Aorta (tissue), 5 donors: ENCODE measurements at regions not wholly inside any gene's neighbourhood (a gene's known extent, or its start where the extent isn't known, plus 50 kb on each side); places are given as distances from the start of the nearest gene placed in this dataset.
A peak's percentile ranks its signal among the peaks of the same experiment; 100 is the strongest.

ENCODE experiments used
- ATAC-seq: fragments of 200-7000 bp; cut with Tn5 transposase; one replicate; pipeline ENCODE4 v1.9.1; 2022; ENCODE audit warnings: moderate library complexity; ENCODE audit not compliant: low FRiP score
- DNase-seq, 2 donors: peaks; one replicate each; pipeline ENCODE4 v3.0.0-alpha.2; 2020
- H3K27ac ChIP-seq, 2 donors: one replicate each; pipeline ENCODE4 v1.5.1; 2013; ENCODE audit warnings: low read length in 2 of 2, mild to moderate bottlenecking in 2 of 2, moderate library complexity in 2 of 2, control low read depth in 1 of 2, inconsistent platforms in 1 of 2, low read depth in 1 of 2
- H3K27me3 ChIP-seq, 2 donors: one replicate each; pipeline ENCODE4 v1.6.1; 2013; ENCODE audit warnings: control low read depth in 1 of 2, low read length in 1 of 2, mild to moderate bottlenecking in 1 of 2, moderate library complexity in 1 of 2; ENCODE audit not compliant: insufficient read depth in 2 of 2, control insufficient read depth in 1 of 2
- H3K36me3 ChIP-seq, 2 donors: one replicate each; pipeline ENCODE4 v1.6.1; 2013; ENCODE audit warnings: control low read depth in 1 of 2, low read length in 1 of 2, mild to moderate bottlenecking in 1 of 2; ENCODE audit not compliant: insufficient read depth in 2 of 2, control insufficient read depth in 1 of 2
- H3K4me1 ChIP-seq, 2 donors: one replicate each; pipeline ENCODE4 v1.6.1; 2013; ENCODE audit warnings: low read length in 2 of 2, control low read depth in 1 of 2, mild to moderate bottlenecking in 1 of 2, moderate library complexity in 1 of 2; ENCODE audit not compliant: insufficient read depth in 2 of 2, control insufficient read depth in 1 of 2
- H3K4me3 ChIP-seq, 2 donors: one replicate each; pipeline ENCODE4 v1.5.1; 2013; ENCODE audit warnings: low read length in 2 of 2, control low read depth in 1 of 2, mild to moderate bottlenecking in 1 of 2
- H3K9me3 ChIP-seq: one replicate; pipeline ENCODE4 v1.6.1; 2013; ENCODE audit warnings: mild to moderate bottlenecking, low read length; ENCODE audit not compliant: control insufficient read depth
- WGBS, 2 donors: extraction: QIAGEN DNeasy Blood & Tissue Kit; methylation state at CpG; one replicate each; pipeline ENCODE4 v1.1.7; 2013; 5-methylcytosine and 5-hydroxymethylcytosine counted together
- intact Hi-C, 2 donors: fragments of 100-400 bp; cut with DNase I; formaldehyde crosslinking; loops; one replicate each; pipeline versions ENCODE4 v1.14.2 to v1.15.0; 2022
- donor health status: healthy with polysubstance abuse.
- donor health status: Bipolar disorder and iron deficiency.
- donor health status: DM: no; HTN: no; CAD: no.
- donor health status: DM: no; HTN: no; CAD: no.
- donor health status: DM: yes; HTN: yes; CAD: no.

- no peak overlapping the region for H3K4me3 ChIP-seq
- H3K27me3 ChIP-seq = no peaks in the 10 kb centered on the region
- no peaks in the 10 kb centered on the region for H3K36me3 ChIP-seq
- intact Hi-C loops = no loop called here
- no peak for DNase-seq
- no peak for ATAC-seq
- H3K27ac ChIP-seq = no peak overlapping the region
- H3K9me3 ChIP-seq = peaks cover 2% of the 10 kb centered on the region
- WGBS, 2 donors = 79 to 90% methylated on average over 4 of the region's 4 CpGs
- H3K4me1 ChIP-seq = no peaks in the 10 kb centered on the region
These were observed 57.4 kb upstream of the APCDD1 start for GRCh38 chr18:10397004-10397403.

GRCh38 chr18:10398571-10398970 lies 55.9 kb upstream of the APCDD1 start:
- Histone ChIP-seq H3K4me3 (no peak overlapping the region), H3K27me3 (no peaks in the 10 kb centered on the region), H3K9me3 (peaks cover 2% of the 10 kb centered on the region), H3K36me3 (no peaks in the 10 kb centered on the region), H3K4me1 (no peaks in the 10 kb centered on the region), H3K27ac (no peak overlapping the region)
- ATAC-seq (no peak), DNase-seq (no peak)
- WGBS, 2 donors = 92 to 96% methylated on average over 3 of the region's 3 CpGs
- intact Hi-C loops = no loop called here

- 89 to 95% methylated on average over 5 of the region's 5 CpGs for WGBS, 2 donors
- ATAC-seq (no peak), DNase-seq (no peak)
- Histone ChIP-seq H3K4me1 (no peaks in the 10 kb centered on the region), H3K4me3 (no peak overlapping the region), H3K27me3 (no peaks in the 10 kb centered on the region), H3K27ac (no peak overlapping the region), H3K9me3 (no peaks in the 10 kb centered on the region), H3K36me3 (no peaks in the 10 kb centered on the region)
- intact Hi-C loops = no loop called here
These were observed 55.0 kb upstream of the APCDD1 start for GRCh38 chr18:10399465-10399864.

- H3K27me3 ChIP-seq = no peaks in the 10 kb centered on the region
- ATAC-seq (peak; percentile 46), DNase-seq (no peak)
- H3K27ac ChIP-seq = peak overlapping the region in 1 of 2 donors; percentile 5
- intact Hi-C loops = no loop called here
- 82 to 85% methylated on average over 11 of the region's 11 CpGs for WGBS, 2 donors
- H3K4me1 ChIP-seq = no peaks in the 10 kb centered on the region
- no peaks in the 10 kb centered on the region for H3K9me3 ChIP-seq
- no peaks in the 10 kb centered on the region for H3K36me3 ChIP-seq
- no peak overlapping the region for H3K4me3 ChIP-seq
These were observed 53.7 kb upstream of the APCDD1 start for GRCh38 chr18:10400534-10401307.

GRCh38 chr18:10401521-10401920 lies 52.9 kb upstream of the APCDD1 start:
- H3K27me3 ChIP-seq = no peaks in the 10 kb centered on the region
- 26 to 27% methylated on average over 4 to 5 of the region's 5 CpGs for WGBS, 2 donors
- no peak overlapping the region for H3K4me3 ChIP-seq
- intact Hi-C loops = no loop called here
- no peaks in the 10 kb centered on the region for H3K36me3 ChIP-seq
- H3K9me3 ChIP-seq = no peaks in the 10 kb centered on the region
- H3K27ac ChIP-seq = no peak overlapping the region
- DNase-seq (no peak), ATAC-seq (no peak)
- no peaks in the 10 kb centered on the region for H3K4me1 ChIP-seq

GRCh38 chr18:10401930-10402329 lies 52.5 kb upstream of the APCDD1 start:
- 79 to 87% methylated on average over 6 of the region's 6 CpGs for WGBS, 2 donors
- Histone ChIP-seq H3K4me1 (no peaks in the 10 kb centered on the region), H3K9me3 (no peaks in the 10 kb centered on the region), H3K36me3 (no peaks in the 10 kb centered on the region), H3K27me3 (no peaks in the 10 kb centered on the region), H3K4me3 (no peak overlapping the region), H3K27ac (no peak overlapping the region)
- ATAC-seq = no peak
- intact Hi-C loops = no loop called here
- no peak for DNase-seq

GRCh38 chr18:10402871-10403559 lies 51.4 kb upstream of the APCDD1 start:
- H3K9me3 ChIP-seq = no peaks in the 10 kb centered on the region
- no peak for ATAC-seq
- no peaks in the 10 kb centered on the region for H3K27me3 ChIP-seq
- no peak overlapping the region for H3K27ac ChIP-seq
- H3K36me3 ChIP-seq = no peaks in the 10 kb centered on the region
- 89 to 91% methylated on average over 8 of the region's 8 CpGs for WGBS, 2 donors
- intact Hi-C loops = no loop called here
- DNase-seq = no peak
- no peak overlapping the region for H3K4me3 ChIP-seq
- no peaks in the 10 kb centered on the region for H3K4me1 ChIP-seq

- Histone ChIP-seq H3K27ac (no peak overlapping the region), H3K27me3 (no peaks in the 10 kb centered on the region), H3K4me3 (no peak overlapping the region), H3K9me3 (no peaks in the 10 kb centered on the region), H3K36me3 (no peaks in the 10 kb centered on the region), H3K4me1 (no peaks in the 10 kb centered on the region)
- 87 to 95% methylated on average over 11 of the region's 11 CpGs for WGBS, 2 donors
- DNase-seq (no peak), ATAC-seq (no peak)
- intact Hi-C loops = no loop called here
These were observed 50.7 kb upstream of the APCDD1 start for GRCh38 chr18:10403708-10404107.

GRCh38 chr18:10404168-10404567 lies 50.3 kb upstream of the APCDD1 start:
- DNase-seq = no peak
- intact Hi-C loops = no loop called here
- Histone ChIP-seq H3K36me3 (no peaks in the 10 kb centered on the region), H3K9me3 (no peaks in the 10 kb centered on the region), H3K27me3 (no peaks in the 10 kb centered on the region), H3K4me3 (no peak overlapping the region), H3K27ac (no peak overlapping the region), H3K4me1 (no peaks in the 10 kb centered on the region)
- 57 to 72% methylated on average over 9 of the region's 9 CpGs for WGBS, 2 donors
- no peak for ATAC-seq
